ENCODE measurements at regions not wholly inside any gene's neighbourhood (a gene's known extent, or its start where the extent isn't known, plus 50 kb on each side); places are given as distances from the start of the nearest gene placed in this dataset.
"Not testable (repeated sequence)": the region's sequence is repeated elsewhere in the genome, so short reads cannot be mapped to it uniquely, and the experiment has no call there.

DNA sequence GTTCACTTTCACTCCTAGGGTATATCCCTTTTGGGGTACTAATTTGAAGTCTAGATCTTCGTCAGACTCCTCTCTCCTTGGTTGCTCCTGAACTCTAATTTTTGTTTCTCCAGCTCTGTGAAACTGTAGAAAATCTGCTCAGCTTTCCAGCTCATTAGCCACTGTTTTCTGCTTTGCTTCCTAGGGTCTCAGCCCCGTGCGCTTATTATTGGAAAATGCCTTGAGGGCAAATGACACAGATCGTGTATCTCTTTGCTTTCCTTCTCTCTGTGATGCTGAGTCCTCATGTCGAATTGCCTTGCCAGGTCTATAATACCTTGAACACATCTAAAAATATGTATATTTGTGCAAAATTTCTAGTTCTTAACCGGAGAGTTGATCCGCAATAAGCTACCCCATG, 731.1 kb downstream of the EDEM1 start:
- Histone ChIP-seq H3K9ac (ENCODE audit: insufficient read depth, low read length, poor library complexity, severe bottlenecking) (no peak overlapping the region), H3K36me3 (replicated peaks in 1 of 2; ENCODE audit: control insufficient read depth in 1 of 2, insufficient read depth in 2 of 2, low read length in 2 of 2) (no peaks in the 10 kb centered on the region), H3K79me2 (ENCODE audit: insufficient read depth, low read length) (no peaks in the 10 kb centered on the region), H4K20me1 (ENCODE audit: insufficient read depth, low read length) (no peaks in the 10 kb centered on the region), H3K9me3 (replicated peaks in 1 of 2; ENCODE audit: control insufficient read depth in 1 of 2, insufficient read depth in 1 of 2, low read length in 2 of 2) (peaks cover 4 to 5% of the 10 kb centered on the region in 2 donors), H3K4me2 (replicated peaks; ENCODE audit: extremely low read depth, low read length, poor library complexity, severe bottlenecking) (no peak overlapping the region), H3K27me3 (ENCODE audit: control insufficient read depth in 2 of 2, insufficient read depth in 2 of 2, low read length in 2 of 2) (no peaks in the 10 kb centered on the region), H3K27ac (ENCODE audit: low read depth in 1 of 2, low read length in 2 of 2) (no peak overlapping the region), H3K4me1 (ENCODE audit: control insufficient read depth in 1 of 2, insufficient read depth in 2 of 2, low read length in 2 of 2) (no peaks in the 10 kb centered on the region), H2AFZ (ENCODE audit: insufficient read depth, low read depth, low read length, poor library complexity, severe bottlenecking) (no peak overlapping the region), H3K4me3 (replicated peaks in 1 of 3; ENCODE audit: low read depth in 2 of 3, low read length in 3 of 3) (no peak overlapping the region)
- no peak for DNase-seq
- 100% methylated on average over 2 of the region's 7 CpGs for WGBS (ENCODE audit: insufficient coverage)
- intact Hi-C loops (cut with micrococcal nuclease): no loop called here
- H3K36me3 Mint-ChIP-seq: no peaks in the 10 kb centered on the region
- H3K27me3 Mint-ChIP-seq (ENCODE audit: low read depth in 3 of 3): no peaks in the 10 kb centered on the region
- no peaks in the 10 kb centered on the region for H3K4me1 Mint-ChIP-seq
- H3K27ac Mint-ChIP-seq: no peak overlapping the region
- TF ChIP-seq, protein P1, sequence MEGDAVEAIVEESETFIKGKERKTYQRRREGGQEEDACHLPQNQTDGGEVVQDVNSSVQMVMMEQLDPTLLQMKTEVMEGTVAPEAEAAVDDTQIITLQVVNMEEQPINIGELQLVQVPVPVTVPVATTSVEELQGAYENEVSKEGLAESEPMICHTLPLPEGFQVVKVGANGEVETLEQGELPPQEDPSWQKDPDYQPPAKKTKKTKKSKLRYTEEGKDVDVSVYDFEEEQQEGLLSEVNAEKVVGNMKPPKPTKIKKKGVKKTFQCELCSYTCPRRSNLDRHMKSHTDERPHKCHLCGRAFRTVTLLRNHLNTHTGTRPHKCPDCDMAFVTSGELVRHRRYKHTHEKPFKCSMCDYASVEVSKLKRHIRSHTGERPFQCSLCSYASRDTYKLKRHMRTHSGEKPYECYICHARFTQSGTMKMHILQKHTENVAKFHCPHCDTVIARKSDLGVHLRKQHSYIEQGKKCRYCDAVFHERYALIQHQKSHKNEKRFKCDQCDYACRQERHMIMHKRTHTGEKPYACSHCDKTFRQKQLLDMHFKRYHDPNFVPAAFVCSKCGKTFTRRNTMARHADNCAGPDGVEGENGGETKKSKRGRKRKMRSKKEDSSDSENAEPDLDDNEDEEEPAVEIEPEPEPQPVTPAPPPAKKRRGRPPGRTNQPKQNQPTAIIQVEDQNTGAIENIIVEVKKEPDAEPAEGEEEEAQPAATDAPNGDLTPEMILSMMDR (IDR thresholded peaks at IDR 0.05): no peak
- peaks cover 0 to 15% (median 5%) of the 10 kb centered on the region in 7 donors for H3K9me3 Mint-ChIP-seq
- no peak overlapping the region for H3K4me3 Mint-ChIP-seq

DNA sequence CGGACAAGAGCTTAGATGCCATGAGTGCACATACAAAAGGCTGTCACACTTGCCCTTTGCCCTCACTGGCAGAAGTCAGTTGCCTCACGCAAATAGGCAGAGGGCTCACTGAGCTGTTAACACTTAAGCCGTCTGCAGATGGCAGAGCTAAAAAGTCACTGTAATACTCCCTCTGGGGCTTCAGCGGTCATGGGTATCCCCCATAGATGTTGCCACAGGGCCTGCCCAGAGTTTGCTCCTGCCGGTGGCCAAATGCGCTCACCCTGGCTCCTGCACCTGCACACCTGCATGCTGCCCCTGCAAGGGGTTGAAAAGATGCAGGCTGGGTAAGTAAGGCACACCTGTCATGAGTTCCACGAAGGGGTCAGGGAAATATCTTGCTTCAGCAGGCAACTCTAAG, 741.5 kb downstream of the EDEM1 start:
- H3K27ac ChIP-seq (ENCODE audit: low read depth in 1 of 2, low read length in 2 of 2): no peak overlapping the region
- Mint-ChIP-seq H3K4me3 (no peak overlapping the region), H3K27me3 (ENCODE audit: low read depth in 3 of 3) (no peaks in the 10 kb centered on the region), H3K27ac (no peak overlapping the region), H3K9me3 (peaks cover 2 to 12% (median 7%) of the 10 kb centered on the region in 7 donors), H3K4me1 (no peaks in the 10 kb centered on the region), H3K36me3 (no peaks in the 10 kb centered on the region)
- intact Hi-C loops (cut with micrococcal nuclease): no loop called here
- no peaks in the 10 kb centered on the region for H3K27me3 ChIP-seq (ENCODE audit: control insufficient read depth in 2 of 2, insufficient read depth in 2 of 2, low read length in 2 of 2)
- H3K4me3 ChIP-seq (replicated peaks in 1 of 3; ENCODE audit: low read depth in 2 of 3, low read length in 3 of 3): no peak overlapping the region
- H2AFZ ChIP-seq (ENCODE audit: insufficient read depth, low read depth, low read length, poor library complexity, severe bottlenecking): no peak overlapping the region
- DNase-seq: no peak
- peaks cover 0 to 11% of the 10 kb centered on the region in 2 donors for H3K9me3 ChIP-seq (replicated peaks in 1 of 2; ENCODE audit: control insufficient read depth in 1 of 2, insufficient read depth in 1 of 2, low read length in 2 of 2)
- no peaks in the 10 kb centered on the region for H3K79me2 ChIP-seq (ENCODE audit: insufficient read depth, low read length)
- H3K4me1 ChIP-seq (ENCODE audit: control insufficient read depth in 1 of 2, insufficient read depth in 2 of 2, low read length in 2 of 2): no peaks in the 10 kb centered on the region
- 92% methylated on average over 7 of the region's 7 CpGs for WGBS (ENCODE audit: insufficient coverage)
- TF ChIP-seq, protein P1 (IDR thresholded peaks at IDR 0.05): no peak
- H3K9ac ChIP-seq (ENCODE audit: insufficient read depth, low read length, poor library complexity, severe bottlenecking): no peak overlapping the region
- no peak overlapping the region for H3K4me2 ChIP-seq (replicated peaks; ENCODE audit: extremely low read depth, low read length, poor library complexity, severe bottlenecking)
- H4K20me1 ChIP-seq (ENCODE audit: insufficient read depth, low read length): no peaks in the 10 kb centered on the region
- no peaks in the 10 kb centered on the region for H3K36me3 ChIP-seq (replicated peaks in 1 of 2; ENCODE audit: control insufficient read depth in 1 of 2, insufficient read depth in 2 of 2, low read length in 2 of 2)

DNA sequence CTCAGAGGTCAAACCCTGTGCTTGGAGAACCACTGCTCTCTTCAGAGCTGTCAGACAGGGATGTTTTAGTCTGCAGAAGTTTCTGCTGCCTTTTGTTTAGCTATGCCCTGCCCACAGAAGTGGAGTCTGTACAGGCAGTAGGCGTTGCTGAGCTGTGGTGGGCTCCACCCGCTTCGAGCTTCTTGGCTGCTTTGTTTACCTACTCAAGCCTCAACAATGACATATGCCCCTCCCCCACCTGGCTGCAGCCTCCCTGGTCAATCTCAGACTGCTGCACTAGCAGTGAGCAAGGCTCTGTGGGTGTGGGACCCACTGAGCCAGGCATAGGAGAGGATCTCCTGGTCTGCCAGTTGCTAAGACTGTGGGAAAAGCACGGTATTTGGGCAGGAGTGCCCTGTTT, 756.6 kb downstream of the EDEM1 start:
- H3K4me2 ChIP-seq (replicated peaks; ENCODE audit: extremely low read depth, low read length, poor library complexity, severe bottlenecking); H3K27me3 Mint-ChIP-seq (ENCODE audit: low read depth in 3 of 3); H3K4me1 ChIP-seq (ENCODE audit: control insufficient read depth in 1 of 2, insufficient read depth in 2 of 2, low read length in 2 of 2); DNase-seq; H3K4me3 Mint-ChIP-seq; H3K27me3 ChIP-seq (ENCODE audit: control insufficient read depth in 2 of 2, insufficient read depth in 2 of 2, low read length in 2 of 2); H3K27ac Mint-ChIP-seq; H3K9me3 ChIP-seq (replicated peaks in 1 of 2; ENCODE audit: control insufficient read depth in 1 of 2, insufficient read depth in 1 of 2, low read length in 2 of 2); H3K36me3 ChIP-seq (replicated peaks in 1 of 2; ENCODE audit: control insufficient read depth in 1 of 2, insufficient read depth in 2 of 2, low read length in 2 of 2); H4K20me1 ChIP-seq (ENCODE audit: insufficient read depth, low read length); H3K79me2 ChIP-seq (ENCODE audit: insufficient read depth, low read length); H3K4me1 Mint-ChIP-seq; intact Hi-C loops (cut with micrococcal nuclease); H3K4me3 ChIP-seq (replicated peaks in 1 of 3; ENCODE audit: low read depth in 2 of 3, low read length in 3 of 3); H3K27ac ChIP-seq (ENCODE audit: low read depth in 1 of 2, low read length in 2 of 2); H3K36me3 Mint-ChIP-seq; H2AFZ ChIP-seq (ENCODE audit: insufficient read depth, low read depth, low read length, poor library complexity, severe bottlenecking); H3K9ac ChIP-seq (ENCODE audit: insufficient read depth, low read length, poor library complexity, severe bottlenecking): not testable (repeated sequence)
- WGBS (ENCODE audit: insufficient coverage): 100% methylated on average over 1 of the region's 4 CpGs
- H3K9me3 Mint-ChIP-seq: peaks cover 6 to 15% (median 9%) of the 10 kb centered on the region in 7 donors
